B cell (primary cell): ENCODE measurements at regions not wholly inside any gene's neighbourhood (a gene's known extent, or its start where the extent isn't known, plus 50 kb on each side); places are given as distances from the start of the nearest gene placed in this dataset.

Experiments
- ATAC-seq: fragments of 200-7000 bp; cut with Tn5 transposase; one replicate; pipeline ENCODE4 v1.10.0; 2021; ENCODE audit warnings: low read depth, mild to moderate bottlenecking, moderate number of reproducible peaks, moderate library complexity
- CTCF ChIA-PET: fragments of 350-600 bp; sonication (Branson Sonifier 250); formaldehyde crosslinking; loops from one replicate; lab custom pipeline; 2021; ENCODE audit warnings: antibody characterized with exemption, inconsistent platforms; lab: Charles Lee
- POLR2A ChIA-PET: fragments of 350-600 bp; sonication (Branson Sonifier 250); formaldehyde crosslinking; loops from one replicate; lab custom pipeline; 2021; ENCODE audit warnings: antibody characterized with exemption; lab: Charles Lee
- DNase-seq: peaks from one replicate; pipeline ENCODE4 v3.0.0; 2013
- H2AFZ ChIP-seq: 2 replicates; pipeline ENCODE4 v1.6.1; 2012; ENCODE audit warnings: mild to moderate bottlenecking, low read depth, low read length; ENCODE audit not compliant: insufficient read depth, poor library complexity, severe bottlenecking
- H3K27ac ChIP-seq, 2 donors: 1 replicate in 1 of 2; 2 replicates in 1 of 2; pipeline ENCODE4 v1.5.1; 2012 to 2013; ENCODE audit warnings: low read length in 2 of 2, mild to moderate bottlenecking in 2 of 2, moderate library complexity in 1 of 2
- H3K27me3 ChIP-seq, 4 experiments: fragments of 200-600 bp in 1 of 4; sonication (generic) in 1 of 4; replicated peaks in 1 of 4; 1 replicate in 2 of 4; 2 replicates in 2 of 4; pipeline versions ENCODE4 v1.6.1 to v1.7.0; 2013 to 2016; ENCODE audit warnings: low read length in 3 of 4, mild to moderate bottlenecking in 2 of 4, mixed read lengths in 1 of 4, moderate library complexity in 1 of 4; ENCODE audit not compliant: insufficient read depth in 4 of 4, control insufficient read depth in 3 of 4; ENCODE audit errors: control extremely low read depth in 1 of 4
- H3K36me3 ChIP-seq, 2 experiments: replicated peaks in 1 of 2; 1 replicate in 1 of 2; 2 replicates in 1 of 2; pipeline versions ENCODE4 v1.6.1 to v1.7.1; 2013; ENCODE audit warnings: low read length in 1 of 2; ENCODE audit not compliant: insufficient read depth in 2 of 2, control insufficient read depth in 1 of 2; ENCODE audit errors: control extremely low read depth in 1 of 2, extremely low read depth in 1 of 2
- H3K4me1 ChIP-seq, 2 donors: fragments of 200-600 bp in 1 of 2; sonication (generic) in 1 of 2; 1 replicate in 1 of 2; 2 replicates in 1 of 2; pipeline versions ENCODE4 v1.5.1 to v1.6.1; 2013 to 2017; ENCODE audit warnings: low read length in 2 of 2; ENCODE audit not compliant: control insufficient read depth in 2 of 2, insufficient read depth in 2 of 2
- H3K4me2 ChIP-seq: replicated peaks from 2 replicates; pipeline ENCODE3; 2012; ENCODE audit warnings: mild to moderate bottlenecking, low read depth, low read length; ENCODE audit not compliant: poor library complexity, severe bottlenecking
- H3K4me3 ChIP-seq, 5 experiments: fragments of 200-600 bp in 1 of 5; sonication (generic) in 1 of 5; 1 replicate in 3 of 5; 2 replicates in 2 of 5; pipeline versions ENCODE4 v1.5.1 to v1.7.0; 2011 to 2016; ENCODE audit warnings: low read length in 4 of 5, mild to moderate bottlenecking in 4 of 5, low read depth in 2 of 5, control low read depth in 1 of 5, moderate library complexity in 1 of 5; ENCODE audit not compliant: insufficient read depth in 1 of 5; ENCODE audit errors: control extremely low read depth in 1 of 5, extremely low read depth in 1 of 5
- H3K79me2 ChIP-seq: fragments of 200-600 bp; sonication (generic); one replicate; pipeline ENCODE4 v1.6.0; 2016; ENCODE audit warnings: low read length; ENCODE audit not compliant: control insufficient read depth, insufficient read depth
- H3K9ac ChIP-seq: fragments of 200-600 bp; sonication (generic); 2 replicates; pipeline ENCODE4 v1.6.1; 2017; ENCODE audit warnings: mild to moderate bottlenecking, low read length, moderate library complexity
- H3K9me3 ChIP-seq, 3 donors: one replicate each; pipeline versions ENCODE4 v1.6.1 to v1.7.1; 2013; ENCODE audit warnings: low read length in 2 of 3; ENCODE audit not compliant: control insufficient read depth in 2 of 3, insufficient read depth in 1 of 3; ENCODE audit errors: control extremely low read depth in 1 of 3
- H4K20me1 ChIP-seq: 2 replicates; pipeline ENCODE4 v1.6.0; 2012; ENCODE audit warnings: mild to moderate bottlenecking, low read length; ENCODE audit not compliant: insufficient read depth, control insufficient read depth, poor library complexity, severe bottlenecking
- H3K27ac Mint-ChIP-seq: one replicate; pipeline ENCODE4 v1.8.0; 2021; ENCODE audit warnings: mixed read lengths
- H3K27me3 Mint-ChIP-seq: one replicate; pipeline ENCODE4 v1.8.0; 2021; ENCODE audit warnings: mixed read lengths
- H3K4me1 Mint-ChIP-seq: one replicate; pipeline ENCODE4 v1.8.0; 2021; ENCODE audit warnings: mixed read lengths
- H3K4me3 Mint-ChIP-seq: one replicate; pipeline ENCODE4 v1.8.0; 2021; ENCODE audit warnings: mixed read lengths
- H3K9me3 Mint-ChIP-seq: one replicate; pipeline ENCODE4 v1.8.0; 2022; ENCODE audit warnings: mixed read lengths; ENCODE audit not compliant: insufficient read depth
- CTCF ChIP-seq: fragments of 200-600 bp; IDR thresholded peaks from one replicate; pipeline ENCODE4 v1.8.0; 2022; ENCODE audit warnings: antibody characterized with exemption, mild to moderate bottlenecking
- EZH2 ChIP-seq: IDR thresholded peaks from 2 replicates; pipeline ENCODE4 v1.6.1; 2012; ENCODE audit warnings: borderline replicate concordance, low read depth, mild to moderate bottlenecking, moderate library complexity, low read length; ENCODE audit not compliant: insufficient read depth, poor library complexity, severe bottlenecking
- WGBS: methylation state at CpG from one replicate; pipeline ENCODE4 v1.1.5; 2013; ENCODE audit warnings: missing lambda C conversion rate; ENCODE audit not compliant: insufficient coverage; 5-methylcytosine and 5-hydroxymethylcytosine counted together
- intact Hi-C: fragments of 100-400 bp; cut with micrococcal nuclease; formaldehyde crosslinking; loops from one replicate; pipeline ENCODE4 v1.10.0; 2022

- Histone ChIP-seq H3K27me3 (no peaks in the 10 kb centered on the region), H3K4me1 (no peaks in the 10 kb centered on the region), H3K9me3 (peaks cover 0 to 90% (median 0%) of the 10 kb centered on the region in 3 donors), H3K79me2 (no peaks in the 10 kb centered on the region), H3K4me2 (no peak overlapping the region), H2AFZ (no peak overlapping the region), H4K20me1 (no peaks in the 10 kb centered on the region), H3K9ac (no peak overlapping the region), H3K4me3 (no peak overlapping the region), H3K36me3 (no peaks in the 10 kb centered on the region), H3K27ac (no peak overlapping the region)
- TF ChIP-seq CTCF (no peak), EZH2 (no peak)
- Mint-ChIP-seq H3K27ac (no peak overlapping the region), H3K4me3 (no peak overlapping the region), H3K27me3 (no peaks in the 10 kb centered on the region), H3K9me3 (peaks cover 7% of the 10 kb centered on the region), H3K4me1 (no peaks in the 10 kb centered on the region)
- intact Hi-C loops: no loop called here
- CTCF ChIA-PET: no interaction called here
- 60% methylated on average over 1 of the region's 4 CpGs for WGBS
- DNase-seq (no peak), ATAC-seq (no peak)
- POLR2A ChIA-PET: no interaction called here
Observed at GRCh38 chr19:22515435-22515834, 93.3 kb upstream of the ZNF98 start.

- H3K27ac ChIP-seq: no peak overlapping the region
- ATAC-seq (no peak), DNase-seq (no peak)
- H4K20me1 ChIP-seq: no peaks in the 10 kb centered on the region
- no peak overlapping the region for H3K27ac Mint-ChIP-seq
- no peaks in the 10 kb centered on the region for H3K79me2 ChIP-seq
- no peak overlapping the region for H3K4me2 ChIP-seq
- H3K9me3 ChIP-seq: peaks cover 1 to 63% (median 22%) of the 10 kb centered on the region in 3 donors
- no peaks in the 10 kb centered on the region for H3K36me3 ChIP-seq
- no peak overlapping the region for H2AFZ ChIP-seq
- H3K9ac ChIP-seq: no peak overlapping the region
- H3K4me3 Mint-ChIP-seq: no peak overlapping the region
- CTCF ChIA-PET: no interaction called here
- no peak overlapping the region for H3K4me3 ChIP-seq
- H3K27me3 ChIP-seq: no peaks in the 10 kb centered on the region
- H3K27me3 Mint-ChIP-seq: no peaks in the 10 kb centered on the region
- POLR2A ChIA-PET: no interaction called here
- intact Hi-C loops: no loop called here
- H3K4me1 ChIP-seq: no peaks in the 10 kb centered on the region
- 94% methylated on average over 2 of the region's 2 CpGs for WGBS
- TF ChIP-seq CTCF (no peak), EZH2 (no peak)
- H3K9me3 Mint-ChIP-seq: peaks cover 9% of the 10 kb centered on the region
- no peaks in the 10 kb centered on the region for H3K4me1 Mint-ChIP-seq
Observed at GRCh38 chr19:22503524-22503923, 81.4 kb upstream of the ZNF98 start.
